HG03442 (cell line): ENCODE measurements at regions not wholly inside any gene's neighbourhood (a gene's known extent, or its start where the extent isn't known, plus 50 kb on each side); places are given as distances from the start of the nearest gene placed in this dataset.

Source experiments
- ATAC-seq: cut with Tn5 transposase; IDR thresholded peaks from one replicate; pipeline ENCODE4 v1.9.1; 2021; ENCODE audit warnings: mild to moderate bottlenecking, moderate library complexity; ENCODE audit not compliant: unreplicated experiment

GRCh38 chr9:26112724-26113123, 434.5 kb upstream of the TUSC1 start:
- ATAC-seq, result no peak

- ATAC-seq, result no peak
Observed at GRCh38 chr9:26086396-26086795, 408.2 kb upstream of the TUSC1 start.

GRCh38 chr9:26081847-26082246, 403.6 kb upstream of the TUSC1 start:
- no peak for ATAC-seq

GRCh38 chr9:26078706-26079105, 400.5 kb upstream of the TUSC1 start:
- no peak for ATAC-seq

GRCh38 chr9:26077860-26078259, 399.6 kb upstream of the TUSC1 start:
- no peak for ATAC-seq

- ATAC-seq, result no peak
Observed at GRCh38 chr9:26067608-26068007, 389.4 kb upstream of the TUSC1 start.

GRCh38 chr9:26066237-26066636, 388.0 kb upstream of the TUSC1 start:
- ATAC-seq, result no peak

GRCh38 chr9:26061948-26062575, 383.8 kb upstream of the TUSC1 start:
- no peak for ATAC-seq

- no peak for ATAC-seq
Observed at GRCh38 chr9:26058111-26058895, 380.1 kb upstream of the TUSC1 start.

GRCh38 chr9:26057050-26057449, 378.8 kb upstream of the TUSC1 start:
- no peak for ATAC-seq

GRCh38 chr9:26054600-26055520, 376.6 kb upstream of the TUSC1 start:
- no peak for ATAC-seq

GRCh38 chr9:26053954-26054353, 375.7 kb upstream of the TUSC1 start:
- no peak for ATAC-seq

- no peak for ATAC-seq
Observed at GRCh38 chr9:26043431-26043830, 365.2 kb upstream of the TUSC1 start.

GRCh38 chr9:26034786-26035185, 356.5 kb upstream of the TUSC1 start:
- ATAC-seq, result no peak

- ATAC-seq, result no peak
Observed at GRCh38 chr9:26033336-26033735, 355.1 kb upstream of the TUSC1 start.

- ATAC-seq, result no peak
Observed at GRCh38 chr9:26026423-26027100, 348.3 kb upstream of the TUSC1 start.

- ATAC-seq, result no peak
Observed at GRCh38 chr9:26013199-26013598, 335.0 kb upstream of the TUSC1 start.

GRCh38 chr9:26012797-26013196, 334.6 kb upstream of the TUSC1 start:
- no peak for ATAC-seq

GRCh38 chr9:25994605-25995004, 316.4 kb upstream of the TUSC1 start:
- ATAC-seq, result no peak

GRCh38 chr9:25990376-25990775, 312.1 kb upstream of the TUSC1 start:
- ATAC-seq, result no peak

GRCh38 chr9:25975667-25976066, 297.4 kb upstream of the TUSC1 start:
- no peak for ATAC-seq
